ENCODE measurements at regions not wholly inside any gene's neighbourhood (a gene's known extent, or its start where the extent isn't known, plus 50 kb on each side); places are given as distances from the start of the nearest gene placed in this dataset.

DNA sequence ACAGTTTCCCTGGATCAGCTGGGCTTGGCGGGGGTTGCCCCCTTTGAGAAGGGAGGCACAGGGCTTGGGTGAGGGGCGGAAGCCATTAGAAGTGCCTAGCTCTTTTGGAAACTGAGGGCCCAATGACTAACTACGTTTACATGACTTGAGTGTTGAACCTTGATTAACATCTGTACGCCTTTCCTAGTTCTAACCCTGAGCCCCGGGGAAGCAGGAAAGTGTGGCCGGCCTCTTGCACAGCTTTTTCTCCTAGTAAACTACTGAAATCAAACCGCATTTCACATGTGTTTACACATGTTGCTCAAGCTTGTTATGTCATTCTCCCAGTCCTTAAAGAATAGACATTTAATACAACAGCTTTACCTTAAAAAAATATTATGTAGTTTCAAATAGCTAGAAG is 1356.4 kb upstream of the TMEM132C start:
- TF ChIP-seq HDAC2 (IDR thresholded peaks at IDR 0.05): no peak
- TF ChIP-seq, protein P1, sequence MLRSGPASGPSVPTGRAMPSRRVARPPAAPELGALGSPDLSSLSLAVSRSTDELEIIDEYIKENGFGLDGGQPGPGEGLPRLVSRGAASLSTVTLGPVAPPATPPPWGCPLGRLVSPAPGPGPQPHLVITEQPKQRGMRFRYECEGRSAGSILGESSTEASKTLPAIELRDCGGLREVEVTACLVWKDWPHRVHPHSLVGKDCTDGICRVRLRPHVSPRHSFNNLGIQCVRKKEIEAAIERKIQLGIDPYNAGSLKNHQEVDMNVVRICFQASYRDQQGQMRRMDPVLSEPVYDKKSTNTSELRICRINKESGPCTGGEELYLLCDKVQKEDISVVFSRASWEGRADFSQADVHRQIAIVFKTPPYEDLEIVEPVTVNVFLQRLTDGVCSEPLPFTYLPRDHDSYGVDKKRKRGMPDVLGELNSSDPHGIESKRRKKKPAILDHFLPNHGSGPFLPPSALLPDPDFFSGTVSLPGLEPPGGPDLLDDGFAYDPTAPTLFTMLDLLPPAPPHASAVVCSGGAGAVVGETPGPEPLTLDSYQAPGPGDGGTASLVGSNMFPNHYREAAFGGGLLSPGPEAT (IDR thresholded peaks at IDR 0.05; ENCODE audit: low read depth): no peak
- no peak for TF ChIP-seq SUZ12 (IDR thresholded peaks at IDR 0.05; ENCODE audit: unreplicated experiment)
- no peak for TF ChIP-seq FOXK2 (IDR thresholded peaks at IDR 0.05)
- TF ChIP-seq SPI1 (IDR thresholded peaks at IDR 0.05; ENCODE audit: borderline replicate concordance, insufficient read depth, low read depth, low read length): no peak
- TF ChIP-seq RB1 (IDR thresholded peaks at IDR 0.05; ENCODE audit: borderline replicate concordance): no peak
- no peak for TF ChIP-seq MXI1 (IDR thresholded peaks at IDR 0.05; ENCODE audit: low read depth, low read length)
- TF ChIP-seq, protein P2, sequence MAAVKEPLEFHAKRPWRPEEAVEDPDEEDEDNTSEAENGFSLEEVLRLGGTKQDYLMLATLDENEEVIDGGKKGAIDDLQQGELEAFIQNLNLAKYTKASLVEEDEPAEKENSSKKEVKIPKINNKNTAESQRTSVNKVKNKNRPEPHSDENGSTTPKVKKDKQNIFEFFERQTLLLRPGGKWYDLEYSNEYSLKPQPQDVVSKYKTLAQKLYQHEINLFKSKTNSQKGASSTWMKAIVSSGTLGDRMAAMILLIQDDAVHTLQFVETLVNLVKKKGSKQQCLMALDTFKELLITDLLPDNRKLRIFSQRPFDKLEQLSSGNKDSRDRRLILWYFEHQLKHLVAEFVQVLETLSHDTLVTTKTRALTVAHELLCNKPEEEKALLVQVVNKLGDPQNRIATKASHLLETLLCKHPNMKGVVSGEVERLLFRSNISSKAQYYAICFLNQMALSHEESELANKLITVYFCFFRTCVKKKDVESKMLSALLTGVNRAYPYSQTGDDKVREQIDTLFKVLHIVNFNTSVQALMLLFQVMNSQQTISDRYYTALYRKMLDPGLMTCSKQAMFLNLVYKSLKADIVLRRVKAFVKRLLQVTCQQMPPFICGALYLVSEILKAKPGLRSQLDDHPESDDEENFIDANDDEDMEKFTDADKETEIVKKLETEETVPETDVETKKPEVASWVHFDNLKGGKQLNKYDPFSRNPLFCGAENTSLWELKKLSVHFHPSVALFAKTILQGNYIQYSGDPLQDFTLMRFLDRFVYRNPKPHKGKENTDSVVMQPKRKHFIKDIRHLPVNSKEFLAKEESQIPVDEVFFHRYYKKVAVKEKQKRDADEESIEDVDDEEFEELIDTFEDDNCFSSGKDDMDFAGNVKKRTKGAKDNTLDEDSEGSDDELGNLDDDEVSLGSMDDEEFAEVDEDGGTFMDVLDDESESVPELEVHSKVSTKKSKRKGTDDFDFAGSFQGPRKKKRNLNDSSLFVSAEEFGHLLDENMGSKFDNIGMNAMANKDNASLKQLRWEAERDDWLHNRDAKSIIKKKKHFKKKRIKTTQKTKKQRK (IDR thresholded peaks at IDR 0.05; ENCODE audit: low read depth, low read length): no peak
- no peak for TF ChIP-seq NFYB (IDR thresholded peaks at IDR 0.05; ENCODE audit: insufficient read depth, low read depth, low read length)
- TF ChIP-seq, protein P3, sequence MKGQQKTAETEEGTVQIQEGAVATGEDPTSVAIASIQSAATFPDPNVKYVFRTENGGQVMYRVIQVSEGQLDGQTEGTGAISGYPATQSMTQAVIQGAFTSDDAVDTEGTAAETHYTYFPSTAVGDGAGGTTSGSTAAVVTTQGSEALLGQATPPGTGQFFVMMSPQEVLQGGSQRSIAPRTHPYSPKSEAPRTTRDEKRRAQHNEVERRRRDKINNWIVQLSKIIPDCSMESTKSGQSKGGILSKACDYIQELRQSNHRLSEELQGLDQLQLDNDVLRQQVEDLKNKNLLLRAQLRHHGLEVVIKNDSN (IDR thresholded peaks at IDR 0.05; ENCODE audit: borderline replicate concordance, extremely low read length, insufficient read depth, low read depth, low read length): no peak
- TF ChIP-seq GATAD2B (conservative IDR thresholded peaks at IDR 0.05; ENCODE audit: low read depth): no peak
- TF ChIP-seq BCL11A (IDR thresholded peaks at IDR 0.05; ENCODE audit: low read depth, low read length): no peak
- no peak for TF ChIP-seq SIN3A (IDR thresholded peaks at IDR 0.05; ENCODE audit: low read depth, low read length)
- TF ChIP-seq RAD51 (IDR thresholded peaks at IDR 0.05): no peak
- no peak for TF ChIP-seq NR2C1 (IDR thresholded peaks at IDR 0.05)
- TF ChIP-seq SMAD1 (IDR thresholded peaks at IDR 0.05; ENCODE audit: low read depth, partially characterized antibody): no peak
- no peak for TF ChIP-seq ESRRA (IDR thresholded peaks at IDR 0.05; ENCODE audit: low read length)
- Histone ChIP-seq H3K4me2 (ENCODE audit: control insufficient read depth, insufficient read depth) (no peak overlapping the region), H3K9me3 (replicated peaks; ENCODE audit: control insufficient read depth, insufficient read depth, low read length) (no peaks in the 10 kb centered on the region), H3K4me1 (ENCODE audit: control insufficient read depth, insufficient read depth, low read length) (no peaks in the 10 kb centered on the region), H3K27ac (ENCODE audit: control insufficient read depth, insufficient read depth) (no peak overlapping the region), H3K4me3 (no peak overlapping the region), H3K9ac (ENCODE audit: control insufficient read depth, insufficient read depth, low read length) (no peak overlapping the region), H3K36me3 (ENCODE audit: control insufficient read depth in 2 of 2, insufficient read depth in 2 of 2, low read length in 1 of 2) (no peaks in the 10 kb centered on the region), H3K79me2 (ENCODE audit: control insufficient read depth, insufficient read depth, low read length) (no peaks in the 10 kb centered on the region), H3K27me3 (replicated peaks in 1 of 2; ENCODE audit: control insufficient read depth in 2 of 2, insufficient read depth in 2 of 2, low read length in 1 of 2) (no peaks in the 10 kb centered on the region), H2AFZ (ENCODE audit: control insufficient read depth, low read depth, low read length) (no peak overlapping the region), H4K20me1 (ENCODE audit: control insufficient read depth, insufficient read depth) (no peaks in the 10 kb centered on the region)
- no TSS peak for BruUV-seq (replicated peaks)
- ATAC-seq (no peak), DNase-seq (ENCODE audit: low read depth, low spot score) (no peak), FAIRE-seq (no peak)
- 56% methylated on average over 7 of the region's 7 CpGs for WGBS (ENCODE audit: insufficient coverage, insufficient replicate concordance, low lambda C conversion rate, missing lambda C conversion rate)
- CTCF ChIA-PET: interaction anchor here (0.8 to 1.3 kb wide), 2 partner anchors 12 to 15 kb away, joined by 3 read pairs; no protein-coding TSS in a partner anchor
- POLR2A ChIA-PET: no interaction called here
- intact Hi-C loops (cut with micrococcal nuclease; ENCODE audit: unreplicated experiment): no loop called here
- in situ Hi-C loops (cut with MboI): no loop called here
- RAD21 ChIA-PET (ENCODE audit: unreplicated experiment): no interaction called here
- SMC1A ChIA-PET (ENCODE audit: uncharacterized antibody, unreplicated experiment): interaction anchor here (1.7 kb wide), 1 partner anchor 13 kb away, joined by 5 read pairs; no protein-coding TSS in a partner anchor
